ENCODE measurements at regions not wholly inside any gene's neighbourhood (a gene's known extent, or its start where the extent isn't known, plus 50 kb on each side); places are given as distances from the start of the nearest gene placed in this dataset.

- no TSS peak for BruUV-seq (replicated peaks)
- no peak overlapping the region for H3K4me2 ChIP-seq (ENCODE audit: low read depth, low read length)
- no peak for ATAC-seq (ENCODE audit: low read depth)
Measured at GRCh38 chr21:26624983-26625519, 52.0 kb upstream of the CYYR1 start.

More at GRCh38 chr21:26624983-26625519, 52.0 kb upstream of the CYYR1 start:
- Histone ChIP-seq H4K5ac (ENCODE audit: low read depth, low read length) (no peak overlapping the region), H3K14ac (replicated peaks; ENCODE audit: low read depth, low read length) (no peak overlapping the region), H3K79me1 (ENCODE audit: low read depth in 1 of 2, low read length in 2 of 2) (no peaks in the 10 kb centered on the region), H3K27ac (ENCODE audit: insufficient read depth, low read length) (no peak overlapping the region), H2BK15ac (ENCODE audit: low read depth, low read length) (no peak overlapping the region), H4K8ac (ENCODE audit: low read depth in 2 of 2, low read length in 2 of 2) (no peak overlapping the region), H3K23ac (ENCODE audit: low read depth, low read length) (no peak overlapping the region), H2BK5ac (ENCODE audit: low read depth, low read length, poor library complexity, severe bottlenecking) (no peak overlapping the region), H3K27me3 (ENCODE audit: control insufficient read depth, insufficient read depth, low read length) (no peaks in the 10 kb centered on the region), H2AK9ac (replicated peaks; ENCODE audit: low read depth, low read length, poor library complexity) (no peak overlapping the region), H3K4ac (ENCODE audit: low read depth, low read length) (no peak overlapping the region), H3K9ac (ENCODE audit: low read depth, low read length) (no peak overlapping the region), H3K4me3 (ENCODE audit: insufficient read depth, low read depth, low read length) (no peak overlapping the region), H2AK5ac (ENCODE audit: low read depth, low read length) (no peak overlapping the region), H3K9me3 (ENCODE audit: control insufficient read depth, insufficient read depth, low read length) (no peaks in the 10 kb centered on the region), H3K9me1 (ENCODE audit: insufficient read depth, low read length) (no peaks in the 10 kb centered on the region), H3K4me1 (ENCODE audit: control insufficient read depth, insufficient read depth, low read length) (no peaks in the 10 kb centered on the region), H3K56ac (ENCODE audit: extremely low read depth, insufficient read depth, low read length) (no peak overlapping the region), H3K18ac (ENCODE audit: low read depth, low read length) (no peak overlapping the region), H2AFZ (replicated peaks; ENCODE audit: low read length, poor library complexity) (no peak overlapping the region), H2BK20ac (ENCODE audit: low read depth, low read length) (no peak overlapping the region), H4K91ac (ENCODE audit: insufficient read depth, low read depth, low read length) (no peak overlapping the region), H4K20me1 (ENCODE audit: insufficient read depth, low read length) (no peaks in the 10 kb centered on the region), H3K36me3 (ENCODE audit: control insufficient read depth, insufficient read depth, low read length) (no peaks in the 10 kb centered on the region), H2BK120ac (ENCODE audit: low read depth, low read length) (no peak overlapping the region)
- TF ChIP-seq RAD21 (IDR thresholded peaks at IDR 0.05; ENCODE audit: low read length) (no peak), RFX5 (IDR thresholded peaks at IDR 0.05; ENCODE audit: low read depth, low read length) (no peak), MAZ (IDR thresholded peaks at IDR 0.05; ENCODE audit: borderline replicate concordance, low read depth, low read length) (no peak), USF2 (IDR thresholded peaks at IDR 0.05; ENCODE audit: low read depth, low read length) (no peak), NFE2L2 (IDR thresholded peaks at IDR 0.05; ENCODE audit: low read depth, low read length) (no peak), CEBPB (IDR thresholded peaks at IDR 0.05; ENCODE audit: low read depth, low read length) (no peak), SMC3 (IDR thresholded peaks at IDR 0.05; ENCODE audit: low read depth, low read length) (no peak), BHLHE40 (IDR thresholded peaks at IDR 0.05; ENCODE audit: low read depth, low read length) (no peak), MAFK (IDR thresholded peaks at IDR 0.05; ENCODE audit: low read depth, low read length) (no peak)
- TF ChIP-seq, protein P1, sequence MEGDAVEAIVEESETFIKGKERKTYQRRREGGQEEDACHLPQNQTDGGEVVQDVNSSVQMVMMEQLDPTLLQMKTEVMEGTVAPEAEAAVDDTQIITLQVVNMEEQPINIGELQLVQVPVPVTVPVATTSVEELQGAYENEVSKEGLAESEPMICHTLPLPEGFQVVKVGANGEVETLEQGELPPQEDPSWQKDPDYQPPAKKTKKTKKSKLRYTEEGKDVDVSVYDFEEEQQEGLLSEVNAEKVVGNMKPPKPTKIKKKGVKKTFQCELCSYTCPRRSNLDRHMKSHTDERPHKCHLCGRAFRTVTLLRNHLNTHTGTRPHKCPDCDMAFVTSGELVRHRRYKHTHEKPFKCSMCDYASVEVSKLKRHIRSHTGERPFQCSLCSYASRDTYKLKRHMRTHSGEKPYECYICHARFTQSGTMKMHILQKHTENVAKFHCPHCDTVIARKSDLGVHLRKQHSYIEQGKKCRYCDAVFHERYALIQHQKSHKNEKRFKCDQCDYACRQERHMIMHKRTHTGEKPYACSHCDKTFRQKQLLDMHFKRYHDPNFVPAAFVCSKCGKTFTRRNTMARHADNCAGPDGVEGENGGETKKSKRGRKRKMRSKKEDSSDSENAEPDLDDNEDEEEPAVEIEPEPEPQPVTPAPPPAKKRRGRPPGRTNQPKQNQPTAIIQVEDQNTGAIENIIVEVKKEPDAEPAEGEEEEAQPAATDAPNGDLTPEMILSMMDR (conservative IDR thresholded peaks at IDR 0.05; ENCODE audit: low read depth, low read length) = no peak
- TF ChIP-seq, protein P2, sequence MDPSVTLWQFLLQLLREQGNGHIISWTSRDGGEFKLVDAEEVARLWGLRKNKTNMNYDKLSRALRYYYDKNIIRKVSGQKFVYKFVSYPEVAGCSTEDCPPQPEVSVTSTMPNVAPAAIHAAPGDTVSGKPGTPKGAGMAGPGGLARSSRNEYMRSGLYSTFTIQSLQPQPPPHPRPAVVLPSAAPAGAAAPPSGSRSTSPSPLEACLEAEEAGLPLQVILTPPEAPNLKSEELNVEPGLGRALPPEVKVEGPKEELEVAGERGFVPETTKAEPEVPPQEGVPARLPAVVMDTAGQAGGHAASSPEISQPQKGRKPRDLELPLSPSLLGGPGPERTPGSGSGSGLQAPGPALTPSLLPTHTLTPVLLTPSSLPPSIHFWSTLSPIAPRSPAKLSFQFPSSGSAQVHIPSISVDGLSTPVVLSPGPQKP (IDR thresholded peaks at IDR 0.05; ENCODE audit: borderline replicate concordance, low read depth, low read length) = no peak
- dilution Hi-C loops (cut with HindIII; ENCODE audit: low sequenced_read_pairs, unreplicated experiment) (no loop called here), intact Hi-C loops (cut with micrococcal nuclease) (no loop called here), in situ Hi-C loops (cut with MboI; ENCODE audit: low sequenced_read_pairs) (no loop called here)
- CTCF ChIA-PET = no interaction called here
- POLR2A ChIA-PET (ENCODE audit: unreplicated experiment) = no interaction called here
- 94% methylated on average over 3 of the region's 6 CpGs; no CpG with 5 or more reads in 1 of the 2 experiments for WGBS, 2 experiments (ENCODE audit: extremely low coverage in 2 of 2, insufficient read length in 1 of 2)
- DNase-seq = no peak
